ENCODE measurements at regions not wholly inside any gene's neighbourhood (a gene's known extent, or its start where the extent isn't known, plus 50 kb on each side); places are given as distances from the start of the nearest gene placed in this dataset.
A peak's percentile ranks its signal among the peaks of the same experiment; 100 is the strongest.

DNA sequence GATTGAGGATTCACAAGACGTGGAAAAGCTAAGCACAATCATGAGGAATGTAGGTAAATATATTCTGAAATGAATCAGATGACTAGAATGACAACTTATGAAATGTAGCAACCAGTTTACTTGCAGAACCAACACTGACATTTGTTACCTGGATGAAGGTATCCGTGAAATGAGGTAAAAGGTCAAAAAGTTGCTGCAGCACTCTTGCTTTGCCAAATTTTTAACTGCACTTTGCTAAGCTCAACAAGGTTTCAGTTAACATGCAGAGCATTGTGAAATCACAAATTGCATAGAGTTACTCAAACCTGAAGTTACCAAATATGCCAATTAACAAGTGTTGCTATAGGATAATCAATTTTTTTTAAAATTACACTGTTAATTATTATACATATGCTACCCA is 1280.1 kb downstream of the KCNT2 start:
- DNase-seq: no peak

DNA sequence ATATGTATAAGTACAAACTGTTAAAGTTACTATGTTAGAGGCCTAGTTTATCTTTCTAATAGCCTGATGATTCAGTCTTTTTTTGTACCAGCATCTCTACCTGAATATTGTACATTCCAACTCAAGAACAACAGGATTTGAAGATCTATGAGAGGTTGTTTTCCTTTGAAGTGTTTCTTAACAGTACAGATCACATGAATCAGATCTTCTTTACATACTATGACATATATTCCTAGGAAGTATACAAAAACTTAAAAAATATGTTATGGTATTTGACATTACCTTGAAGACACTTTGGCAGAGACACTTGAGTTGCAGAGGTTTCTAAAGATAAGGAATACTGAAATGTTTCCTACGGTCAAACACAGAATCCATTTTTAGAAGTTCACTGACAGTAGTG is 1280.9 kb downstream of the KCNT2 start:
- DNase-seq: no peak

DNA sequence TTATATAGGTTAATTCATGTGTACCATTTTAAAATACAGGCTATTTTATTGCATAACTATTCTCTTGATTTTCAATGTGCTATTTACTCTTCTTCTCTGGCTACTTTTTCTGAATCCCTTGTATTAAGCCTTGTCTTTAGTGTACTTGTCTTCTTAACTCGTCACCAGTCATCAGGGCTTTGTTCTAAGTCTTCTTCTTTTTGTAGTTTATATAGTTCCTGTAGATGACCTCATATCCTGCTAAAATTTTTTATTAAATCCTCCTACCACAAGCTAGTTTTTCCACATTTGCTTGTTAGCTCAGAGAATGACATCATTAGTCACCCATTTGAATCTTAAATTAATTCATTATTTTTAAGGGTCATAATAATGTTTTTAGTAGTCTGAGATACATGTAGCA is 1281.9 kb downstream of the KCNT2 start:
- DNase-seq: no peak

DNA sequence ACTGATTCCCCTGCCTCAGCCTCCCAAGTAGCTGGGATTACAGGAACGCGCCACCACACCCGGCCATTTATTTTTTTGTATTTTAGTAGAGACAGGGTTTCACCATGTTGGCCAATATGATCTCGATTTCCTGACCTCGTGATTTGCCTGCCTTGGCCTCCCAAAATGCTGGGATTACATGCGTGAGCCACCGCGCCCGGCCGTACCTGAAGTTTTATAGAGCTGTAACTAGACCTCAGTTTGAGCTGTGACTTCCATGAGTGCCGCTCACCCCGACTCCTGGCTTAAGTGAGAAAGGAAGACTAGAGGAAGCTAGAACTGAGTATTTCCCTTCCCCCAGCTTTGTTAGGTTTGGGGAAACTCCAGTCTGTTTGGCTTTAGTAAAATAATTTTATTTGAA is 1283.1 kb downstream of the KCNT2 start:
- no peak for DNase-seq

- DNase-seq: no peak
These were observed 1302.0 kb downstream of the KCNT2 start for GRCh38 chr1:195306281-195306680.

- DNase-seq: no peak
These were observed 1313.3 kb downstream of the KCNT2 start for GRCh38 chr1:195294911-195295310.

DNA sequence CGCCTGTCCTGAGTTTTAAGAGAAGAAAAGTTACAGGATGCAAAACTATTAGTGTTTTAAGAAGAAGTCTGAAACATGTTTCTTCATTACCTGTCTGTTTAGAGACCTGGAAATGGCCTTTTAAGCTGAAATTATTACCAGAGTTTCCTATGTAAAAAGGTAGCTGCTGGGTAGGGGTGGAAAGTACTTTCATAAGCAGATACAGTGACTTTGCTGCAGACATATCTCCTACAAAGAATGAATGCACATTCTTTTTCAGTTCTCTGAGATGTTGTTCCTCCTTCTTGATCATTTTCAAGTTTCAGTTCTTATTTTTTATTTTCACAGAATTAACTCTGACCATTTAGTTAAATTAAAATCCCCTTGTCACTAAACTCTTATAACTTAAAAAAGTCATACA is 1329.6 kb downstream of the KCNT2 start:
- no peak for DNase-seq

- DNase-seq: no peak
These were observed 1332.5 kb downstream of the KCNT2 start for GRCh38 chr1:195275710-195276109.

- no peak for DNase-seq
These were observed 1356.3 kb downstream of the KCNT2 start for GRCh38 chr1:195251900-195252299.

GRCh38 chr1:195243492-195243891 is 1364.7 kb downstream of the KCNT2 start:
- DNase-seq: no peak

- DNase-seq: no peak
These were observed 1367.2 kb downstream of the KCNT2 start for GRCh38 chr1:195241066-195241465.

DNA sequence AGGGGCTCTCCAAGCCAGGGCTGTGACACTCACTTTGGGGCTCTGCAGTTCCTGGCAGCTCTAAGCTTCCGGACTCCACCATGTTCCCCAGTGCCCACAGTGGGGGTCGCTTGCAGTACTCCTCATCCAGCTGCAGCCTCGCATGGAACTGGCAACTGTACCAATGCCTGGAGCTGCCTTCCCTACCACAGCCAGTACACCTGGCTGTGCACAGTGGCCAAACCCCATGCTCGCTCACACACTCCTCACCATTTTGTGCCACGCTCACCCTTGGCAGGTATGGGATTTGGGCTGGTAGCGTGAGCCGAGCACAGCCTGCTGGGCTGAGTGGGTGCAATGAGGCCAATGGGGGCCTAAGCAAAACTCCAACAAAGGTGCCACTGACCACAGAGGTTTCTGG is 1369.9 kb downstream of the KCNT2 start:
- no peak for DNase-seq

DNA sequence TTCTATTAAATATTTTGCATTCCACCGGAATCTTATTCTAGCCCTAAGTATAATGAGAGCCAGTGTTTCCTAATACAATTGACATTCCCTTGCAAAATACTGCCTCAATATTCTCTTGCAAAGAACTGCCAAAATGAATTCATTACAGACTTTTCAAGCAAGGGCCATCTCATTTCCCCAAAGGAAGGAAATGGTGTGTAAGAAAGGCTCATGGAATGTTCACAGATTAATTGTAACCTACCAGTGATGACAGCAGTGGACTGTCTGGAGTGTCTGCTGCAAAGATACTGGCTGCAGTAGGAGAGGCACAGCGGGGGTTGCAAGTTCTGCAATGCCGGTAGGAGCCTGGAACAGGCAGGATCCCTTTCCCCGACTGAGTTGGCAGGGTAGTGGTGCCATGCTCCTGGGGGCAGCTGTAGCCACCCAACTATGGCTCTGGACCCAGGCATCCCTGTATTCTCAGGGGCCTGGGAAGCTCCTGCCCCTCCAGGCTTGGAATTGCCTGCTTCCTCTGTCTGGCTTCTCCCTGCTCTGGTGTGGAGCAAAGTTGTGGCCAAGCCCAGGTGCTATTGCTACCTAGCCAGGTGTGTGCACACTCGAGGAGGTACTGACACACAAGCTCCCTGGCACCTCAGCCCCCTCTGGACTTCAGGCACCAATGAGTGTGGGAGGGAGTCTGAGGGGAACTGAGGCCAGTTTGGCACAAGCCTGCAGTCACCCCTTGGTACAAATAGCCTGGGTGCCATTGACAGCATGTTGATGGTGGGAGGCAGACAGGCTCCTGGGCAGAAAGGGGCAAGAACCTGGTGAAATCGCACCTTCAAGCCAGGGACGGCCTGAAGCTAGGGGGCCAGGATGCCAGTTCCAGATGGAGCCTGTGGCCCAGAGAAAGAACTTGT is 1371.0 kb downstream of the KCNT2 start:
- no peak for DNase-seq

- no peak for DNase-seq
These were observed 1389.6 kb downstream of the KCNT2 start for GRCh38 chr1:195218428-195219212.

DNA sequence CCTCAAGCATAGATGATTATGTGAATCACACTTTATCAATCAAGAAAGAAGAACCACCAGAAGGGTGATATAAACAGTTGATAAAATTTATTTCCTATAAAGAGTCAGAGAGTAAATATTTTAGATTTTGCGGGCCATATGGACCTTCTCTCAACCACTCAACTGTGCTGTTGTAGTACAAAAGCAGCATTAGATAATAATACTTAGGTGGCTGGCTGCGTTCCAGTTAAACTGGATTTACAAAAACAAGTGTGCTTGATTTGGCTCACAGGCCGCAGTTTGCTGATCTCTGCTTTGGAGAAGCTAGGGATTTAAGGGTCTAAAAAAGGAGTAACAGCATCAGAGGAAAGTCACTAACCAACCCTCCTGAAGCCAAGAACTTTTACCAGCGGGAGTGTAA is 1406.0 kb downstream of the KCNT2 start:
- no peak for DNase-seq

DNA sequence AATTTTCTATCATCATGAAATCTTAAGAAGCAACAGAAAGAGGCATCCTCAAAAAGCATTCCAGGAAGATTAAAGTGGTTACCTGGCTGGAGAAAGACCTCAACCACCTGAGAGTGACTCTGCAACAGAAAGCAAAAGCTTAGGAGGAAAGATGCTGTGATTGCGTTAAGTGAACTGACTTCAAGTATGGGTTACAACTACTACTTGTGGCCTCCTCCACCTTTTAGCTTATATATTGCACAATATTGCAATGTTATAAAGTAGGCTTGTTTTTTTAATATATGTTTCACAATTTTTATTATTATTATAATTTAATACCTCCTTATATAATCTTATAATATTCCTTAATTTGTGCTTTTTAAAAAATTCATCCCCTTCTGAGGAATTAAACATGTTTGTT is 1407.5 kb downstream of the KCNT2 start:
- no peak for DNase-seq

- no peak for DNase-seq
These were observed 1411.1 kb downstream of the KCNT2 start for GRCh38 chr1:195197116-195197515.

DNA sequence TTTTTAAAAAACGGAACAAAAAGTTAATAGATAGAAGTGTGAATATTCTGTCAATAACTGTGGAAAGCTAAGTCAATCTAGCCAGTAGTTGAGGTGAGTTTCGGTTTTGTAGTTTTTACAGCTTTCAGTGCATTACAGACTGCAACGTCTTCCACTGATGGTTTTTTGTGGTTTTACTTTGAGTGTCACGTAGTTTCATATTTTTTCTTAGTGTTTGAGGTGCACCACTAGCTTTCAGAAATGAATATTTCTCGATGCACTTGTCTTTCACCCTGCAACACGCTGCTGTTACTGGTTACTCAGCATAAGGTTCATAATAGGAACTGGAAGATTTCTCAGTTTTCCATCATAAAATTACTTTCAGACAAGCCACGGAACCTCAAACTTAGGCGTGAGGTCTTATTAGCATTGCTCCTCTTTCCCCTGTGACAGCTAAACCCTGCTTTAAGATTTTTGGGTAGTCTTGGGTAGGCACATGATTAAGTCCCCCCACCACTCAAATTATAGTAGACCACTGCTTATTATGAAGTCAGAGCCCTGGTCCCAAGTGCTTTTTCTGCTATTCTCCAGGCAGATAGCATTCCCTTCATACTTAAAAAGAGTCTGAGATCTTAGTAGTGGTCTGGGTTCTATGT is 1412.7 kb downstream of the KCNT2 start:
- peak in 1 of 5 donors; percentile 84 for DNase-seq

- no peak for DNase-seq
These were observed 1415.1 kb downstream of the KCNT2 start for GRCh38 chr1:195193134-195193533.

DNA sequence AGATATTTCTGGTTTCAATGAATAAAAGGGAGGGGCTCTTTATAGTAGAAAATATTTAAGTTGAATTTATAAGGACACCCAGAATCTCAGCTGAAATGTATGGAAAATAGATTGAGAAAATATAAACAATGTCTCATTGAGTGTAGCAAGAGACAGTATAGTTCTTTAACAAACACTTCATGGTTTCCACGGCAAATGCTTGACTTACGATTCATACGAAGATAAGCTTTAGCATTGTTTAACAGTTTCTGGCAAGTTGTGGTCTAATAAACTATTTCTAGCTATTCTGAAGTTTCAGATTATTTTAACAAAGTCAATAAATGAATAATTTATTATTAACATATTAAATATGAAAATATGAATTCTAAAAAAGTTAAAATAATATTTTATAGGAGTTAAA is 1419.4 kb downstream of the KCNT2 start:
- DNase-seq: no peak

DNA sequence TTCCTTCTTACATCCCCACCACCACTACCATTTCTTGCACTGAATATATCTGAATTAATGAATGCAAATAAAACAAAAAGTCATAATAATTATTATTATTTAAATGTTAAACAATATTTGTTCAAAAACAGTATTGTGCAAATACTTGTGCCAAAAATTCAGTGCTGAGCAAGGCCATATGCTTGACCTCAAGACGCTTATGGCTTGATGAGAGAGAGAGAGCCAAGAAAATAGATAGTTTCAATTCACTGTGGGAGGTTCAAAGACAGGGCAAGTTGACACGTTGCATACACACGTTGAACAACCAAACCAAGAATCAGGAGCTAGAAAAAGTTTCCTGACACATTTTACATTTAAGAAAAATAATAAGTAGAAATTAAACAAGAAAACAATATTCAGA is 1421.7 kb downstream of the KCNT2 start:
- no peak for DNase-seq

DNA sequence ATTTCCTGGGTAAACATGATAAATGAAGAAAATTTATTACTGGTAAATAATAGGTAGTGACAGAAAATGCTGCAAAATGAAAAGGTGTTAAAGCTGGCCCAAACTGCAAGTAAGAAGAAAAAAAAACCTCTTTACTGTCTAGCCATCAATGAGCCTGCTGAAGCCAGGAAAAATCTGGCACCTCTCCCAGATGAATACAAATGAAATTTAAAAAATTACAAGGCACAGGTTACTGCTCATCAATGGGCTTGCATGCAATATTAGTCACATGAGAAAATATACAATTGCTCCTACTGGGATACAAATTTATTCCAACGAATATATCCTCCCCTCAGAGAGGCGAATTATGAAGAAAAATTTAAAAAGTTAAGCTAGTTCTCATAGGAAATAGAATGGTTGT is 1422.5 kb downstream of the KCNT2 start:
- no peak for DNase-seq

DNA sequence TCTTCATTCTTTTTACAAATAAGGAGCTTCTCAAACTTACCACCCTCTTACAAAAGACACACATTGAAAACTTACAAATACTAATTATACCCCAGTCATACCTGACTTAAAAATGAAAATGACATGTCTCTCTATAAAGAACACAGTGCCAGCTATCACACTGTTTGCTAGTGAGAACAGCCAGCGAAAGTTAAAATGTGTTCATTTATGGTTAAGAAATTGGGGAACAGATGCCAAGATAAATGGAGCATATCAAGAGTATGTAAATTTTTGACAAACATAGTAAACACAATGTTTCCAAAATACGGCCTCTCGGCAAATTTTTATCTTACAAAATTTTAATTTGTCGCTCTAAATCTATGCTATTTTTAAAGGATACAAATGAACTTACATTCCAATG is 1422.9 kb downstream of the KCNT2 start:
- no peak for DNase-seq

DNA sequence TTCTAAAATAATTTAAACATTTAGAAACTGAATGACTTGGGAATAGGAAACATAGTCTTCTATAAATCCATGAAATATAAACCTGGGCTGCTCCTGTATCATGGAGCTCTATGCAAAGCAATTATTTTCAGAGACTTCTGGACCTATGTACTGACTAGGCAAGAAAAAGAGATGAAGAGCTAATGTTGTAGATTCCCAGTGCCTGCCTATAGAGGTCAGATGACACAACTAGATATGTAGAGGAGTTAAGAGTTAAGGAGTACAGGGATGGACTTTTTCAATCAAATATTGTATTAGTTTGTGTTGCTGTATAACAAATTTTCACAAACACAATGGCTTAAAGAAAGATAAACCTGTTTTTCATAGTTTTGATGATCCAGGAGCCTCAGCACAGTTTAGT is 1434.5 kb downstream of the KCNT2 start:
- DNase-seq: no peak
